IPS DF 4.7 (cell line): ENCODE measurements at regions not wholly inside any gene's neighbourhood (a gene's known extent, or its start where the extent isn't known, plus 50 kb on each side); places are given as distances from the start of the nearest gene placed in this dataset.

ENCODE experiments used
- DNase-seq: peaks from one replicate; pipeline ENCODE4 v3.0.0-alpha.2; 2013; ENCODE audit warnings: low spot score; ENCODE audit errors: extremely low read depth

DNA sequence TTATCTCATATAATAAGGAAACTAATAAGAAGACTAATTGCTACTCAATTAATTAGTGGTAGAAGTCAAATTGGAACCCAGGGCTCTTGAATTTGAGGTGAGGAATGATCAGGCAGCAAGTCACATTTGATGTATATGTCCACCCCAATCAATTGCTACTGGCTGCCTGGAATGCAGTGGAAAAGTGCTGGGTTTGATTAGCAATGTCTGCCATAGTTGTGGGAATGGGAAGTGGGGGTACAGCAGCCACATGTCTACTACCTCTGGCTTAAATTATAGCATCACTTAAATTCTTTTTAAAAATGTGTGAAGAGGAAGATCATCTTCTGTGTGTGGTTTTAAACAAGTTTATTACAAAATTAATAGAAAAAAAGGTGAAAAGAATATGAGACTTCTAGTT lies 50.8 kb upstream of the NAV2 start:
- no peak for DNase-seq

GRCh38 chr11:19660076-19660475 lies 52.6 kb upstream of the NAV2 start:
- no peak for DNase-seq

DNA sequence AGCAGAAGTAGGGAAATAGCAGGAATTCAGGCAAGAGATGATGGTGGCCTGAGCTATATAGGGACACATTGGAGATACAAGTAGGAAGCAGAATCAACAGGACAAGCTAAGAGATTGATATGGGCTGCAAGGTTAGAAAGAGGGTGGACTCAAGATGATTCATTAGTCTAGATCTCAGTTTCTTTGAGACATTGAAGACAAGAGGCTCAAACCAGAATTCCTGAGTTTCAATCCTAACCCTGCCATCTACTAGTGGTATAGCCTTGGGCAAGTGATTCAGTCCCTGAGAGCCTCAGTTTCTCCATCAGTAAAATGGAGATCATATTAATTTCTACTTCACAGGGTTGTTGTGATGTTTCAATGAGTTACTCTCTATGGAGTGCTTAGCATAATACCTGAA lies 53.1 kb upstream of the NAV2 start:
- DNase-seq: no peak

DNA sequence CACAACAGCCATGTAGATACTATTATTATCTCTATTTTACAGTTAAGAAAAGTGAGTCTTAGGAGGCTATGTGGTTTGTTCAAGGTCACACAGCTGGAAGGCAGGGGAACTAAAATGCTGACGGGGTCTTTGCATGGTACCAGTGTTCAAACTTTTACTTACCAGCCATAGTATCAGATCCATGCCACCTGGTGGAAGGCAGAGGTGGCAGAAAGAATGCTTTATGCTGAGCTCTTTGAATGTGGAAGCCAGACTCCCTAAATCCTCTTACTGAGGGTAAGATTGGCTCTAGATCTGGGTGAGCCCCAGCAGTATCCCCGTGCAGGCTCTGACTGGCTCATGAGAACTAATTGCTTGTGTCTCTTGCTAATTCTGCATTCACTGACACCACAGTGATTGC lies 54.3 kb upstream of the NAV2 start:
- DNase-seq: no peak

- DNase-seq: no peak
Measured at GRCh38 chr11:19656140-19656541, 56.5 kb upstream of the NAV2 start.

DNA sequence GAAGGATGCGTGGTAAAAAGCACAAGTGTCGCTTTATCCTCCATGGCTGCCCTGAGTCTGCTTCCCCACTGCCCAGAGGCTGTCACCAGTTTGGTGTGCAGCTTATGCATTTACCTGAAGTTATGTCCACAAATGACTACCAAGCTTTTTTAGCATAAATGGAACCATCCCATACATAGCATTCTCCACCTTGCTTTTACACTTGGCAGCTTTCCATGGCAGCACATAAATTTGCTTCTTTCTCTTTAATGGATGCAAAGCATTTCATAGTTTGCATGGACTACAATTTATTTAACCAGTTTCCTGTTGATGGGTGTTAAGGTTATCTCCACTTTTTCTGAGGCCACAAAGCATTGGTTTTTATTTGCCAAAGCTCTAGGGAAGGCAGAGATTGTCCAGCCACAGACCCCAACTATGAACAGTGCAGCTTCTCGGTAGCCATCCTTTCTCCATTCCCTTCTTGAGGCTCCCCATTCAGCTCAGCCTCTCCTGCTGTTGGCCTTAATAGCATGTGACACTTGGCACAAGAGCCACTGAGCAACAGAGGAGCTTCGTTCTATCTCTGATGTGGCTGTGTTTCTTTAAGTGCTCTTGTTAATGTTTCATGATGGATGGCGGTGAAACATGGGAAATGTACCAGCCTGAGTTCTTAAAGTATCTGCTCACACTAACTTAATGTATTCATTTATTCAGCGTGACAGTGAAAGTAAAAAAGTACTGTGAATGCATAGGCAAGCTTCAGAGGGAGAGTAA lies 59.8 kb upstream of the NAV2 start:
- DNase-seq: no peak

DNA sequence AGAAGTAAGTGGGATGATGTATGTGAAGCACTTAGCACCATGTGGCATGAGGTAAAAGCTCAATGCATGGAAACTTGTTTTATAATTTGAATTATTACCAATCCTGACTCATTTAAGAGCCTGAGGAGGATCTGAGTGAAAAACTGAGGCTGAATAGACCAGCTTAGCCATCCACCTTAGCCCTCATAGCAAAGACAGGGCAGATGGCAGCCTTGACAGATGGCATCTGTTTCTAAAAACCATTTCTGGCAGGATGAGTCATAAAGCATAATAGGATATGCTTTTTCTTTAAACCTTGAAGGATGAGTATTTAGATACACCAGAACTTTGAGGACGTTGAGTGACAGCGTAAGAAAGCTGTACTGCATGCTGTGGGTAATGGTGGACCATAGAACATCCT lies 61.0 kb upstream of the NAV2 start:
- DNase-seq: no peak

- DNase-seq: no peak
Measured at GRCh38 chr11:19651028-19651427, 61.6 kb upstream of the NAV2 start.

DNA sequence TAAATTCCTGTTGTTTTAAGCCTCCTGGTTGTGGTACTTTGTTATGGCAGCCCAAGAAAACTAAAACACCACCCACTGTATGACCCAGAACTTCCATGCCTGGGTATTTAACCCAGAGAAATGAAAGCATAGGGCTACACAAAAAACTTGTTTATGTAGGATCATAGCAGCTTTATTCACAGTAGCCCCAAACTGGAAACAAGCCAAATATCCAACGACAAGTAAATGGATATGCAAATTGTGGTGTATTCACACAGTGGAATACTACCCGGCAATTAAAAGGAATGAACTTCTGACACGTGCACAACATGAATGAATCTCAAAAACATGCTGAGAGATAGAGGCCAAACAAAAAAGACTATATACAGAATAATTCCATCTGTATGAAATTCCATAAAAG lies 62.2 kb upstream of the NAV2 start:
- DNase-seq: no peak

DNA sequence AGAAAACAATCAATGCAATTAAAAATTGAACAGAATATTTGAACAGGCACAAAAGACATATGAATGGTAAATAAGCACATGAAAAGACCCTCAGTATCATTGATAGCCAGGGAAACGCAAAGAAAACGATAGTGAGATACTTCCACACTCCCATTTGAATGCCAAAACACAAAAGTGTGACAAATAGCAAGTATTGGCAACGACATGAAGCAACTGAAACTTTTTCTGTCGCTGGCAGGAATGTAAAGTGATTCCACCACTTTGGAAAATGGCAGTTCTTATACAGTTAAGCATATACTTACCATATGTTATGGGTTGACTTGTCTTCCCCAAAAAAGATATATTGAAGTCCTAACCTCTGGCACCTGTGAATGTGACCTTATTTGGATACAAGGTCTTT lies 62.9 kb upstream of the NAV2 start:
- no peak for DNase-seq

DNA sequence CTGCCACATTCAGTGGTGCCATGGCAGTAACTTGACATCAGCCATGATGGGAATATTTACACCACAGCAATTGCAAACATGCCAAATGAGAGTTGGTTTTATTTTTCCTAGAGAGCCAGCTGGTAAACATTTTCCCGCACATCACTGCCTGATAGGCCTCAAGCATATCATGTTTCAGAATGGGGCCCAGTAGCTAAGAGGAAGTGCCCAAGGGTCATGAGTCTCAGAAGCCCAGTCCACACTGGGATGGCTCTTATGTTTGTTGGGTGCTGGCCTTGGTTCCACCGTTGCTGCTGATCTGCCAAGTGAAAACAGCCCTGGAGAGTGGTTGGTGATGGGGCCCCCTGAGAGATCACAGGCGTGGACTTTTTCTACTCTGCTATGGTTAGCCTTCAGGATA lies 64.3 kb upstream of the NAV2 start:
- no peak for DNase-seq

DNA sequence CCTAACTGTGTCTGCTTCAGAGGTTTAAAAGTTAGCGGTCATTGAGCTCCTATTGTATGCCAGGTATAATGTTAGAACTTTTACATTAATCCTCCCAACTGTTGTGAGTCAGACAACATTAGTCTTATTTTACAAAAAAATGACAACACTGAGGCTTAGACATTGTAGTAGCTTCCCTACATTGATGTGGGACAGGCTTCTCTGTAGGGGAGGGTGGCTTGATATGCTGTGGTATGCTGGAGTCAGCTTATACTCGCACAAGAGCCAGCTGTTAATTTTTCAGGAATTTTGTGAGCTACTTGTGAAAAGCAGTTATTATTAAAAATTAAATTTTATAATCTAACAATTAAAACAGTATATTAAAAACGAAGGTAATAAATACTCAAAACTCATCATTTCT lies 64.8 kb upstream of the NAV2 start:
- no peak for DNase-seq

DNA sequence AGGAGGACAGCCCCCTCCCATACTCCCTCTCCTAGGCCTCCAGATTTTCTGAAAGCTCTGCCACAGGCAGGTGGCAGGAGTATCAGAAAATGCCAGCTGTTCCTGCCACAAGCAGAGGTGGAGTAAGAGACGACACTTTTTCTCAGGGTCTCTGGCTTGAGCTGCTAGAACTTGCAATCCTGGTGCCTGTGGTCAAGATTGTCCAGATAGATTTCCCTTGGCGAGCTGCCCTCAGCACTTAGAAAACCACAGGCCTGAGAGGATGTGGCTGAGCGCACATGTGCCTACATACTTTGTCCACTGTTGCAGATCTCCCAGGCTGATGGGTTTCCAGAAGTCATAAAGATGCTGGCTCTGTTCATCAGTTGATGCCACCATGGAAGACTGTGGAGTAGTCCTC lies 65.7 kb upstream of the NAV2 start:
- no peak for DNase-seq

- DNase-seq: no peak
Measured at GRCh38 chr11:19646308-19646707, 66.3 kb upstream of the NAV2 start.

DNA sequence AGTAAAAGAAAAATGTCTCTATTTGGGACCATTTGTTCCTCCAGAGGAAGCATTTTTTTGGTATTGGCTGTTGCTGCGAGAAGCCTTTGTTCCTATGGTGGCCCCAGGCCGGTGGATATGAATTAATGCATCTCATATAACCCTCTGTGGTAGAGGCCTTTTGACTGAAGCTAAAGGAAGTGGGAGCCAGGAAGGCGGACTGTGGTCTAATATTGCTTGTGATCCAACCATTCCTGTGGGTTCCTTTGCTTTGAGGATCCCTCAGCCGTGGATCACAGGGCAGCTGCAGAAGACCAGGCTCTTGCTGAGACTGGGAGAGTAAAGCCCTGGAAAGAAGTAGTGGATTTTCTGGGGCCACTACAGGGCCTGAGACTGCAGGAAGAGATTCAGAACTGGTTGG lies 68.3 kb upstream of the NAV2 start:
- DNase-seq: no peak

GRCh38 chr11:19642185-19643158 lies 70.2 kb upstream of the NAV2 start:
- DNase-seq: no peak

DNA sequence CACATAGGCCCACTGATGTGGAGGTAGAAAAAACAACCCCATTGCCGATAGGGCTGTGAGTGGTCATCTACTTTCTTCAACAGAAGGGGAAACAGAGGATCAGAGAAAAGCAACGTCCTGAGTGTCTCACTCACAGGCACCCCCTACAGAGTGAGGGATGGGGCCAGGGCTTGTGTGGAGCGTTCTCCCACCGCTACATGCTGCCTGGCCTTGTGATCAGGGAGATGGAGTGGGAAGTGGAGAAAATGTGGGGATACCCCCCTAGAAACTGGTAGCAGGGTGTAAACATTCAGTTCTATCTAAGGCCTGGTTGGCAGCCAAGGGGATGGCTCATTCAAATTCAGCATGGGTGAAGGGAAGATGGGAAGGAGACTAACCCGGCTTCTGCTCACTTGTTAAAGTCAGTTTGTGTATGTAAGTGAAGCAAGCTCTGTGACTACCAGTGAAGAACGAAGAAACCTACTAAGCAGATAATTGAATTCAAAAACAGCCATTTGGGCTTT lies 73.0 kb upstream of the NAV2 start:
- DNase-seq: no peak

DNA sequence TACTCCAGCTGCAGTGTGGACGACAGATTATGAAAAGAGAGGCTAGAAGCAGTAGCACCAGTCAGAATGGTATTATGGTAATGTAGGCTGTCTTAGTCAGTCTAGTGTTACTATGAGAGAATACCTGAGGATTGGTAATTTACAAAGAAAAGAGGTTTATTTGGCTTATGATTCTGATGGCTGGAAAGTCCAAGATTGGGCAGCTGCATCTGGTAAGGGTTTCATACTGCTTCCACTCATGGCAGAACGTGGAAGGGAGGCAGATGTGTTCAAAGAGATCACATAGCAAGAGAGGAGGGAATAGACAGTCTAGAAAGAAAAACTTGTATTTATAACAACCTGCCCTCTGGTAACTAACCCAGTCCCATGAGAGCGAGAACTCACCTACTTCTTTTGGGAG lies 77.3 kb upstream of the NAV2 start:
- DNase-seq: no peak

DNA sequence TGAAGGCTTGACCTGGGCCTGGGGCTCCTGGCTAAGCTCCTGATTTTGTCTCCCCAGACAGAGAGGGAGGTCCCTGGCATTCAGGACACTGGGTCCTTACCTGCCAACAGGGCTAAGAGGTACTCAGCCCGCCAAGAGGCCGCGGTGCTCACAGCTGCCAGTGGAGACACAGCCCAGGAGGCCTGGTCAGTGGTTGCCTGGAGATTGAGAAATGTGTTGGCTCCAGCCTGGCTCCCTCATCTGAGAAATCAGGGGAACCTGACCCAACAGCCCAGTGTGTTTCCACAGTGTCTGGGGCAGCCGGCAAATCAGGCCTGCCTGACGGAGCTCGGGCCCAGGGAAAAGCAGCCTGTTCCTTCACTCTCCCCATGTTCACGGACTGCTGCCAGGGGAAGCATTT lies 79.4 kb upstream of the NAV2 start:
- no peak for DNase-seq

- no peak for DNase-seq
Measured at GRCh38 chr11:19632499-19632834, 80.2 kb upstream of the NAV2 start.

DNA sequence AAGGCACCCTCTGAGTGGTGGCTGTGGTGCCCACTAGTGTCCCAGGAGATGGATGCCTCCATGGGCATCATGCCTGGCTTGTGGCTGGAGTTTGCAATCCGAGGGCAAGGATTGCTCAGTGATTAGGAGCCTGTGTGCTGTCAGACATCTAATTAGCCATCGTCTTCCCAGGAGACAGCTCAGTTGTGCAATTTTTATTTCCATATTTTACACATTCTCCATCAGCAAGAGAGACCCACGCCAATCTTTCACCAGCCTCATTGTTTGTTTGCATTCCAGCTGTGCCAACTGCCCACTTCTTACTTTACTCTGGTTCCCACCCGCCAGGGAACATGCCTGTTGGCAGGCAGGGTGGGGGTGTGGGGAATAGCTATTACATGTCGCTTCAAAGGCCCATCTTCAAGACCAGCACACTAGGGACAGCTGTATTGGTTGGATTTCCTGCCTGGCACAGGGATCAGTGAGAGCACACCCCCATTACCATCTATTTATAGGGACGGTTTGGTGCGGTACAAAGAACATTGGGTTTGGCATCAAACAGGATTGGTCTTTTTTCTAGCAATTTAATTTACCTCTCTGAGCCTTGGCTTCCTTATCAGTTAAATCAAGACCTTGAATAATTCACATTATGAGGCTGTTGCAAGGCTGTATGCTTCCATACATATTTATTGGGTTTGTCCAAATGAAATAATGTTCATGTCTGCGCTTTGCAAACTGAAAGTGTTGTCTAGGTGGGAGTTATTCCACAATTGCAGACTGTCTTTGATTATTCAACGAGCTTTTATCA lies 80.7 kb upstream of the NAV2 start:
- no peak for DNase-seq

DNA sequence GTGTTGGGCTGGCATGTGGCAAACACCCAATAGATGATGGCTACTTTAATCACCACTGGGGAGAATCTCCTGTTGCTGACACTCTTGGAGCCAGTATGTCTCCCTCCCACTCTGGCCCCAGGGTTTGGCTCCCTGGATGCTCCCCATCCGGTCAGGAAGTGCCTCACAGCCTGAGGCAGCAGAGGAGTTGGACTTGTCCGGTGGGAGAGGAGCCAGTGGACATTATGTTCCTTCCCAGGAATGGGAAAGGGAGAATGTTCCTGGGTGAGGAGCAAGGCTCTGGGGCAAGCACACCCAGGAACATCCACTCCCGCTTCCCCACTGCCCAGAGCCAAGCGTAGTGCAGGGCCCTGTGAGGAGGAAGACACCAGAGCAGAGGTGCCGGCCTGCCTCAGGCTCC lies 84.6 kb upstream of the NAV2 start:
- DNase-seq: no peak
